ENCODE measurements at regions not wholly inside any gene's neighbourhood (a gene's known extent, or its start where the extent isn't known, plus 50 kb on each side); places are given as distances from the start of the nearest gene placed in this dataset.

GRCh38 chr4:114279066-114279465 is 299.6 kb upstream of the ARSJ start:
- no peaks in the 10 kb centered on the region for H3K4me1 Mint-ChIP-seq (ENCODE audit: unreplicated experiment)
- H3K4me3 Mint-ChIP-seq (ENCODE audit: unreplicated experiment) = no peak overlapping the region
- no peak for DNase-seq (ENCODE audit: low spot score)
- no peak for TF ChIP-seq CTCF (IDR thresholded peaks at IDR 0.05; ENCODE audit: unreplicated experiment)
- no peaks in the 10 kb centered on the region for H3K9me3 Mint-ChIP-seq (ENCODE audit: unreplicated experiment)
- H3K27me3 Mint-ChIP-seq (ENCODE audit: unreplicated experiment) = peaks cover 1% of the 10 kb centered on the region
- no peaks in the 10 kb centered on the region for H3K36me3 Mint-ChIP-seq (ENCODE audit: low read depth, unreplicated experiment)
- H3K27ac Mint-ChIP-seq (ENCODE audit: unreplicated experiment) = no peak overlapping the region

GRCh38 chr4:114279711-114280110 is 300.3 kb upstream of the ARSJ start:
- Mint-ChIP-seq H3K27me3 (ENCODE audit: unreplicated experiment) (peaks cover 1% of the 10 kb centered on the region), H3K36me3 (ENCODE audit: low read depth, unreplicated experiment) (no peaks in the 10 kb centered on the region), H3K27ac (ENCODE audit: unreplicated experiment) (no peak overlapping the region), H3K4me3 (ENCODE audit: unreplicated experiment) (no peak overlapping the region), H3K9me3 (ENCODE audit: unreplicated experiment) (no peaks in the 10 kb centered on the region), H3K4me1 (ENCODE audit: unreplicated experiment) (no peaks in the 10 kb centered on the region)
- DNase-seq (ENCODE audit: low spot score) = no peak
- no peak for TF ChIP-seq CTCF (IDR thresholded peaks at IDR 0.05; ENCODE audit: unreplicated experiment)

GRCh38 chr4:114280645-114281044 is 301.2 kb upstream of the ARSJ start:
- TF ChIP-seq CTCF (IDR thresholded peaks at IDR 0.05; ENCODE audit: unreplicated experiment) = no peak
- Mint-ChIP-seq H3K27ac (ENCODE audit: unreplicated experiment) (no peak overlapping the region), H3K27me3 (ENCODE audit: unreplicated experiment) (peaks cover 1% of the 10 kb centered on the region), H3K4me1 (ENCODE audit: unreplicated experiment) (no peaks in the 10 kb centered on the region), H3K4me3 (ENCODE audit: unreplicated experiment) (no peak overlapping the region), H3K36me3 (ENCODE audit: low read depth, unreplicated experiment) (no peaks in the 10 kb centered on the region), H3K9me3 (ENCODE audit: unreplicated experiment) (no peaks in the 10 kb centered on the region)
- no peak for DNase-seq (ENCODE audit: low spot score)

GRCh38 chr4:114281164-114281960 is 301.9 kb upstream of the ARSJ start:
- TF ChIP-seq CTCF (IDR thresholded peaks at IDR 0.05; ENCODE audit: unreplicated experiment) = no peak
- Mint-ChIP-seq H3K27me3 (ENCODE audit: unreplicated experiment) (peaks cover 1% of the 10 kb centered on the region), H3K27ac (ENCODE audit: unreplicated experiment) (no peak overlapping the region), H3K9me3 (ENCODE audit: unreplicated experiment) (no peaks in the 10 kb centered on the region), H3K4me3 (ENCODE audit: unreplicated experiment) (no peak overlapping the region), H3K4me1 (ENCODE audit: unreplicated experiment) (no peaks in the 10 kb centered on the region), H3K36me3 (ENCODE audit: low read depth, unreplicated experiment) (no peaks in the 10 kb centered on the region)
- DNase-seq (ENCODE audit: low spot score) = no peak

GRCh38 chr4:114282937-114283336 is 303.5 kb upstream of the ARSJ start:
- DNase-seq (ENCODE audit: low spot score) = no peak
- Mint-ChIP-seq H3K4me1 (ENCODE audit: unreplicated experiment) (no peaks in the 10 kb centered on the region), H3K4me3 (ENCODE audit: unreplicated experiment) (no peak overlapping the region), H3K9me3 (ENCODE audit: unreplicated experiment) (no peaks in the 10 kb centered on the region), H3K27ac (ENCODE audit: unreplicated experiment) (no peak overlapping the region), H3K36me3 (ENCODE audit: low read depth, unreplicated experiment) (no peaks in the 10 kb centered on the region), H3K27me3 (ENCODE audit: unreplicated experiment) (peaks cover 1% of the 10 kb centered on the region)
- TF ChIP-seq CTCF (IDR thresholded peaks at IDR 0.05; ENCODE audit: unreplicated experiment) = no peak
